BJ (cell line): ENCODE measurements at regions not wholly inside any gene's neighbourhood (a gene's known extent, or its start where the extent isn't known, plus 50 kb on each side); places are given as distances from the start of the nearest gene placed in this dataset.

ENCODE experiments used
- CTCF ChIA-PET: fragments of 350-600 bp; formaldehyde crosslinking; extraction: SDS; loops from one replicate; lab custom pipeline; 2021; ENCODE audit warnings: antibody characterized with exemption, inconsistent platforms; lab: Yijun Ruan, JAX
- POLR2A ChIA-PET: fragments of 300-600 bp; sonication (Branson Sonifier 250); formaldehyde crosslinking; extraction: SDS; loops from one replicate; lab custom pipeline; 2021; ENCODE audit warnings: antibody characterized with exemption; lab: Charles Lee
- DNase-seq: peaks from one replicate; pipeline ENCODE4 v3.0.0-alpha.2; 2011; ENCODE audit warnings: low read depth
- H3K27me3 ChIP-seq: 2 replicates; pipeline ENCODE4 v1.6.0; 2011; ENCODE audit warnings: low read length; ENCODE audit not compliant: control insufficient read depth, insufficient read depth
- H3K36me3 ChIP-seq: 2 replicates; pipeline ENCODE4 v1.5.1; 2011; ENCODE audit warnings: low read length; ENCODE audit not compliant: control insufficient read depth, insufficient read depth
- H3K4me3 ChIP-seq: 2 replicates; pipeline ENCODE4 v1.5.1; 2011; ENCODE audit warnings: low read depth, mild to moderate bottlenecking, control low read depth, low read length
- TF ChIP-seq, protein P1 (sequence below): IDR thresholded peaks from 2 replicates; pipeline ENCODE4 v1.5.1; 2011; ENCODE audit warnings: low read depth, mild to moderate bottlenecking, control low read depth, inconsistent platforms, low read length, moderate library complexity; ENCODE audit not compliant: insufficient read depth

DNA sequence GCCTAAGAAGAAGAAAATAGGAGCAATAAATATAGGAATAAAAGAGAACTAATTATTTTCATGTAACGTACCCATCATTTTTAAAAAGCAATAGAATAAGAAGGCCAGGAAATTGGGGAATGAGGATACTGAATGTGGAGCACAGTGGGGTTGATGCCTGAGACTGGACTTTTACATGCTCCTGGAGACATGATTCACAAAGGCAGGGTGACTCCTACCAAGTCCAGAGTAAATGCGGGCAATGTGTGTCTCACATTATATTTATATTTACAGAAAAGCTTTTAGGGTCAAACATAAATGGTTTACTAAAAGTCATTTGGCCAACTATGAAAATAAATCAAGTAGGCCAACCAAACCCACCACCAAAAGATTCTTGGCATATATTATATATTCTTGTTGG lies 87.9 kb upstream of the COL5A2 start:
- ChIA-PET CTCF (no interaction called here), POLR2A (no interaction called here)
- DNase-seq = no peak
- Histone ChIP-seq H3K4me3 (no peak overlapping the region), H3K36me3 (no peaks in the 10 kb centered on the region), H3K27me3 (no peaks in the 10 kb centered on the region)
- TF ChIP-seq, protein P1, sequence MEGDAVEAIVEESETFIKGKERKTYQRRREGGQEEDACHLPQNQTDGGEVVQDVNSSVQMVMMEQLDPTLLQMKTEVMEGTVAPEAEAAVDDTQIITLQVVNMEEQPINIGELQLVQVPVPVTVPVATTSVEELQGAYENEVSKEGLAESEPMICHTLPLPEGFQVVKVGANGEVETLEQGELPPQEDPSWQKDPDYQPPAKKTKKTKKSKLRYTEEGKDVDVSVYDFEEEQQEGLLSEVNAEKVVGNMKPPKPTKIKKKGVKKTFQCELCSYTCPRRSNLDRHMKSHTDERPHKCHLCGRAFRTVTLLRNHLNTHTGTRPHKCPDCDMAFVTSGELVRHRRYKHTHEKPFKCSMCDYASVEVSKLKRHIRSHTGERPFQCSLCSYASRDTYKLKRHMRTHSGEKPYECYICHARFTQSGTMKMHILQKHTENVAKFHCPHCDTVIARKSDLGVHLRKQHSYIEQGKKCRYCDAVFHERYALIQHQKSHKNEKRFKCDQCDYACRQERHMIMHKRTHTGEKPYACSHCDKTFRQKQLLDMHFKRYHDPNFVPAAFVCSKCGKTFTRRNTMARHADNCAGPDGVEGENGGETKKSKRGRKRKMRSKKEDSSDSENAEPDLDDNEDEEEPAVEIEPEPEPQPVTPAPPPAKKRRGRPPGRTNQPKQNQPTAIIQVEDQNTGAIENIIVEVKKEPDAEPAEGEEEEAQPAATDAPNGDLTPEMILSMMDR = no peak

DNA sequence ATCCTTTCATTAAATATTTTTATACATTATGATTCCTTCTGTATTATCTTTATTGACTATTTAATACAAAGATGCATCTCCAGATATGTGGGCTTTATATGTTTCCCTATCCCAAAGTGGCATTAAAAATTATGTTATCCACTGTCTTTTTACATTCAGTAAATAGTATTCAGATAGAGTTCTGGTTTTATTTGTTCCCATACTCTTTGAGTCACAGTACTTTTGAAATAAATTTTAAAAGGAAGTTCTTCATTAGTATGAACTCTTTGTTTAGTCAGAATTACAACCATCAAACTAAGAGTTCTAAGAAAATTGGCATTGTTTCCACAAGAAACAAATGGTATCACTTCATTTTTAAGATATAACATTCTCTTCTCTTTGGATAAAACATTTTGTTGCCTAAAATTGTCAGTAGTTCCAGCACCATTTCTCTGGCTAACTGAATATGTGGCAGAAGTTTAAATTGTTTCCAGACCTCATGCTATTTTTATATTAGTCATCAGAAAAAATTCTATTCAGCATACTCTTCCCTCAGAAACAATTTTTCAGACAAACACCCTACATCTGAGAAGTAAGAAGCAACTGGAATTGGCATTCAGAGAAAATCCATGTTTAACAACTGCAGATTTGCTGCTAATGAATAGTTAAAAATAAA lies 88.5 kb upstream of the COL5A2 start:
- Histone ChIP-seq H3K36me3 (no peaks in the 10 kb centered on the region), H3K27me3 (no peaks in the 10 kb centered on the region), H3K4me3 (no peak overlapping the region)
- CTCF ChIA-PET = no interaction called here
- POLR2A ChIA-PET = no interaction called here
- TF ChIP-seq, protein P1 = no peak
- peak; percentile 82 for DNase-seq

DNA sequence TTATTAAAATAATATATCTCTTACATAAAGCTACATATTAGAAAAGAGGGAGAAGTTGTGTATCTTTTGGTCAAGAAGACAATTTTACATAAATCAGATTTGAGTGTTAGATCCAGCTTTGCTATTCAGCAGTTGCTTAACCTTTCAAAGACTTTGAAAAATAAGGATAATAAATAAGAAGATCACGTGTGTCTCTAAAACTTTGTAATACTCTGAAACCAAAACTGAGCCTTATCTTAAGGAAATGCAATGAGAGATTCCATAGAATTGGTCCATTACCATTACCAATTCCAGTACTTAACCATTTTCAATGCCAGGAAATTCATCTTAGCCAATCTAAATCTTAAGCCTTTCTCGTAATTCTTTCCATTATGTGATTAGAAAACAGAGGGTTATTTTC lies 89.2 kb upstream of the COL5A2 start:
- Histone ChIP-seq H3K4me3 (no peak overlapping the region), H3K27me3 (no peaks in the 10 kb centered on the region), H3K36me3 (no peaks in the 10 kb centered on the region)
- DNase-seq = no peak
- ChIA-PET POLR2A (no interaction called here), CTCF (no interaction called here)
- TF ChIP-seq, protein P1 = no peak

DNA sequence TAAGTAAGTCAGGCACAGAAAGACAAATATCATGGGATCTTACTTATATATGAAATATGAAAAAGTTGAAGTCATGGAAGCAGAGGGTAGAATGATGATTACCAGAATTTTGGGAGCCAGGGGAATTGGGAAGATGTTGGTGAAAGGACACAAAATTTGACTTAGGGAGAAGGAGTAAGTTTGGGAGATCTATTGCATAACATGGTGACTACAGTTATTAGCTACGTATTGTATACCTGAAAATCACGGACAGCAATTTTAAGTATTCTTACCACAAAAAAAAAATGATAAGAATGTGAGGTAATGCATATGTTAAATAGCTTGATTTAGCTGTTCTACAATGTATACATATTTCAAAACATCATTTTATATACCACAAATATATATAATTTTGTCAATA lies 94.2 kb upstream of the COL5A2 start:
- no peak overlapping the region for H3K4me3 ChIP-seq
- TF ChIP-seq, protein P1 = no peak
- POLR2A ChIA-PET = interaction anchor here (0.6 kb wide), 1 partner anchor 405 kb away, joined by 7 read pairs; no protein-coding TSS in a partner anchor
- no peak for DNase-seq
- H3K36me3 ChIP-seq = no peaks in the 10 kb centered on the region
- CTCF ChIA-PET = no interaction called here
- H3K27me3 ChIP-seq = no peaks in the 10 kb centered on the region

DNA sequence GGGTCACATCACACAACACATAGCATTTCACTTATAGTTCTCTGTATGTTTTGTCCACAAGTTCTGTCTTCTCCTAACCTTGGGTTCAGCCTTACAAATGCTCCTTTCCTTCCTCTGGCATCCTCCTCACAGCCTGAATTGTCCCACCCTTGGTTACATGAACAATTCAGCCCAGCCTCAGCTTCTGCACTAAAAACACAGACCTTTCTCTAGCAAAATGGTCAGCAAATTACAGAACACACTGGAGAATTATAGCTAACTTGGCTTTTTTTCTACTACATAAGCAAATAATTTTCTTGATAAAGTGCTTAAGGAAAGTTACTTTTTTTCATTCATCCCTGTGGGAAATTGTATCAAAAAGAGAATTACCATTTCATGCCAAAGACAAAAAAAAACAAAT lies 94.8 kb upstream of the COL5A2 start:
- Histone ChIP-seq H3K4me3 (no peak overlapping the region), H3K36me3 (no peaks in the 10 kb centered on the region), H3K27me3 (no peaks in the 10 kb centered on the region)
- TF ChIP-seq, protein P1 = no peak
- ChIA-PET CTCF (no interaction called here), POLR2A (no interaction called here)
- no peak for DNase-seq
